SW480 (cell line): ENCODE measurements at regions not wholly inside any gene's neighbourhood (a gene's known extent, or its start where the extent isn't known, plus 50 kb on each side); places are given as distances from the start of the nearest gene placed in this dataset.

Source experiments
- DNase-seq: peaks from one replicate; pipeline ENCODE4 v3.0.0-alpha.2; 2016; ENCODE audit warnings: low spot score

- no peak for DNase-seq
These were observed 118.5 kb upstream of the NKX1-1 start for GRCh38 chr4:1524761-1525160.

GRCh38 chr4:1523907-1524636 is 117.8 kb upstream of the NKX1-1 start:
- DNase-seq, result no peak

- no peak for DNase-seq
These were observed 117.3 kb upstream of the NKX1-1 start for GRCh38 chr4:1523506-1523905.

GRCh38 chr4:1523033-1523432 is 116.8 kb upstream of the NKX1-1 start:
- DNase-seq, result no peak

- no peak for DNase-seq
These were observed 116.4 kb upstream of the NKX1-1 start for GRCh38 chr4:1522606-1523005.

GRCh38 chr4:1521821-1522361 is 115.6 kb upstream of the NKX1-1 start:
- DNase-seq, result no peak

- peak; percentile 85 for DNase-seq
These were observed 114.7 kb upstream of the NKX1-1 start for GRCh38 chr4:1520795-1521576.

GRCh38 chr4:1519787-1520661 is 113.8 kb upstream of the NKX1-1 start:
- peak; percentile 10 for DNase-seq

GRCh38 chr4:1518997-1519700 is 112.9 kb upstream of the NKX1-1 start:
- DNase-seq, result no peak

- DNase-seq, result no peak
These were observed 111.6 kb upstream of the NKX1-1 start for GRCh38 chr4:1517592-1518411.

- DNase-seq, result no peak
These were observed 110.7 kb upstream of the NKX1-1 start for GRCh38 chr4:1516881-1517480.

GRCh38 chr4:1516261-1516660 is 110.0 kb upstream of the NKX1-1 start:
- no peak for DNase-seq

GRCh38 chr4:1515763-1516162 is 109.5 kb upstream of the NKX1-1 start:
- no peak for DNase-seq

- DNase-seq, result no peak
These were observed 108.9 kb upstream of the NKX1-1 start for GRCh38 chr4:1515156-1515555.

GRCh38 chr4:1514612-1515011 is 108.4 kb upstream of the NKX1-1 start:
- DNase-seq, result no peak

- DNase-seq, result no peak
These were observed 107.8 kb upstream of the NKX1-1 start for GRCh38 chr4:1513936-1514483.

- DNase-seq, result peak; percentile 39
These were observed 106.8 kb upstream of the NKX1-1 start for GRCh38 chr4:1512738-1513660.

GRCh38 chr4:1512051-1512737 is 106.0 kb upstream of the NKX1-1 start:
- no peak for DNase-seq
